PC-9 (cell line): ENCODE measurements at regions not wholly inside any gene's neighbourhood (a gene's known extent, or its start where the extent isn't known, plus 50 kb on each side); places are given as distances from the start of the nearest gene placed in this dataset.

Experiments
- EZH2 ChIP-seq: fragments of 200-600 bp; sonication (generic); IDR thresholded peaks from 2 replicates; pipeline ENCODE4 v1.8.0; 2017; ENCODE audit warnings: antibody characterized with exemption, low read depth
- TF ChIP-seq, protein P1 (sequence below): fragments of 200-600 bp; sonication (generic); conservative IDR thresholded peaks from 2 replicates; pipeline ENCODE4 v1.6.1; 2017; ENCODE audit warnings: mixed run types, antibody characterized with exemption, mild to moderate bottlenecking, moderate library complexity

GRCh38 chr21:15446223-15446622 is 283.6 kb upstream of the USP25 start:
- TF ChIP-seq, protein P1, sequence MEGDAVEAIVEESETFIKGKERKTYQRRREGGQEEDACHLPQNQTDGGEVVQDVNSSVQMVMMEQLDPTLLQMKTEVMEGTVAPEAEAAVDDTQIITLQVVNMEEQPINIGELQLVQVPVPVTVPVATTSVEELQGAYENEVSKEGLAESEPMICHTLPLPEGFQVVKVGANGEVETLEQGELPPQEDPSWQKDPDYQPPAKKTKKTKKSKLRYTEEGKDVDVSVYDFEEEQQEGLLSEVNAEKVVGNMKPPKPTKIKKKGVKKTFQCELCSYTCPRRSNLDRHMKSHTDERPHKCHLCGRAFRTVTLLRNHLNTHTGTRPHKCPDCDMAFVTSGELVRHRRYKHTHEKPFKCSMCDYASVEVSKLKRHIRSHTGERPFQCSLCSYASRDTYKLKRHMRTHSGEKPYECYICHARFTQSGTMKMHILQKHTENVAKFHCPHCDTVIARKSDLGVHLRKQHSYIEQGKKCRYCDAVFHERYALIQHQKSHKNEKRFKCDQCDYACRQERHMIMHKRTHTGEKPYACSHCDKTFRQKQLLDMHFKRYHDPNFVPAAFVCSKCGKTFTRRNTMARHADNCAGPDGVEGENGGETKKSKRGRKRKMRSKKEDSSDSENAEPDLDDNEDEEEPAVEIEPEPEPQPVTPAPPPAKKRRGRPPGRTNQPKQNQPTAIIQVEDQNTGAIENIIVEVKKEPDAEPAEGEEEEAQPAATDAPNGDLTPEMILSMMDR: no peak
- no peak for TF ChIP-seq EZH2
